ENCODE measurements at regions not wholly inside any gene's neighbourhood (a gene's known extent, or its start where the extent isn't known, plus 50 kb on each side); places are given as distances from the start of the nearest gene placed in this dataset.
A peak's percentile ranks its signal among the peaks of the same experiment; 100 is the strongest.

GRCh38 chr11:42013656-42014201 lies 554.3 kb upstream of the LRRC4C start:
- no peaks in the 10 kb centered on the region for H3K36me3 ChIP-seq (ENCODE audit: control insufficient read depth in 2 of 2, insufficient read depth in 2 of 2, low read length in 1 of 2)
- no peaks in the 10 kb centered on the region for H3K9me3 ChIP-seq (ENCODE audit: control insufficient read depth in 2 of 2, insufficient read depth in 1 of 2, low read length in 1 of 2)
- no peak overlapping the region for H3K4me3 ChIP-seq (ENCODE audit: low read length in 2 of 2)
- H3K27ac ChIP-seq (ENCODE audit: low read depth in 1 of 2, low read length in 1 of 2): no peak overlapping the region
- no peaks in the 10 kb centered on the region for H3K27me3 ChIP-seq (ENCODE audit: control insufficient read depth in 2 of 2, insufficient read depth in 1 of 2, low read length in 1 of 2)
- H3K4me1 ChIP-seq (ENCODE audit: control insufficient read depth in 2 of 2, insufficient read depth in 2 of 2, low read length in 2 of 2): no peaks in the 10 kb centered on the region
- no peak for DNase-seq (ENCODE audit: low read depth in 6 of 9, low spot score in 9 of 9)
- 85% methylated on average over 6 of the region's 6 CpGs for WGBS

- Histone ChIP-seq H3K4me3 (ENCODE audit: low read length in 2 of 2) (no peak overlapping the region), H3K27me3 (ENCODE audit: control insufficient read depth in 2 of 2, insufficient read depth in 1 of 2, low read length in 1 of 2) (no peaks in the 10 kb centered on the region), H3K36me3 (ENCODE audit: control insufficient read depth in 2 of 2, insufficient read depth in 2 of 2, low read length in 1 of 2) (no peaks in the 10 kb centered on the region), H3K27ac (ENCODE audit: low read depth in 1 of 2, low read length in 1 of 2) (no peak overlapping the region), H3K9me3 (ENCODE audit: control insufficient read depth in 2 of 2, insufficient read depth in 1 of 2, low read length in 1 of 2) (peaks cover 0 to 4% of the 10 kb centered on the region in 2 donors), H3K4me1 (ENCODE audit: control insufficient read depth in 2 of 2, insufficient read depth in 2 of 2, low read length in 2 of 2) (no peaks in the 10 kb centered on the region)
- DNase-seq (ENCODE audit: low read depth in 6 of 9, low spot score in 9 of 9): no peak
- WGBS: 94% methylated on average over 2 of the region's 2 CpGs
Observed at GRCh38 chr11:42021911-42022310, 562.5 kb upstream of the LRRC4C start.

GRCh38 chr11:42023267-42023666 lies 563.8 kb upstream of the LRRC4C start:
- no peaks in the 10 kb centered on the region for H3K4me1 ChIP-seq (ENCODE audit: control insufficient read depth in 2 of 2, insufficient read depth in 2 of 2, low read length in 2 of 2)
- peak overlapping the region in 1 of 2 donors; percentile 66 for H3K27ac ChIP-seq (ENCODE audit: low read depth in 1 of 2, low read length in 1 of 2)
- no peaks in the 10 kb centered on the region for H3K36me3 ChIP-seq (ENCODE audit: control insufficient read depth in 2 of 2, insufficient read depth in 2 of 2, low read length in 1 of 2)
- no peak overlapping the region for H3K4me3 ChIP-seq (ENCODE audit: low read length in 2 of 2)
- no peaks in the 10 kb centered on the region for H3K27me3 ChIP-seq (ENCODE audit: control insufficient read depth in 2 of 2, insufficient read depth in 1 of 2, low read length in 1 of 2)
- peaks cover 0 to 4% of the 10 kb centered on the region in 2 donors for H3K9me3 ChIP-seq (ENCODE audit: control insufficient read depth in 2 of 2, insufficient read depth in 1 of 2, low read length in 1 of 2)
- no peak for DNase-seq (ENCODE audit: low read depth in 6 of 9, low spot score in 9 of 9)

GRCh38 chr11:42025121-42025803 lies 565.8 kb upstream of the LRRC4C start:
- H3K36me3 ChIP-seq (ENCODE audit: control insufficient read depth in 2 of 2, insufficient read depth in 2 of 2, low read length in 1 of 2): no peaks in the 10 kb centered on the region
- WGBS: 90% methylated on average over 4 of the region's 4 CpGs
- H3K27ac ChIP-seq (ENCODE audit: low read depth in 1 of 2, low read length in 1 of 2): no peak overlapping the region
- no peak for DNase-seq (ENCODE audit: low read depth in 6 of 9, low spot score in 9 of 9)
- no peaks in the 10 kb centered on the region for H3K4me1 ChIP-seq (ENCODE audit: control insufficient read depth in 2 of 2, insufficient read depth in 2 of 2, low read length in 2 of 2)
- peaks cover 0 to 4% of the 10 kb centered on the region in 2 donors for H3K9me3 ChIP-seq (ENCODE audit: control insufficient read depth in 2 of 2, insufficient read depth in 1 of 2, low read length in 1 of 2)
- no peaks in the 10 kb centered on the region for H3K27me3 ChIP-seq (ENCODE audit: control insufficient read depth in 2 of 2, insufficient read depth in 1 of 2, low read length in 1 of 2)
- no peak overlapping the region for H3K4me3 ChIP-seq (ENCODE audit: low read length in 2 of 2)

- no peaks in the 10 kb centered on the region for H3K4me1 ChIP-seq (ENCODE audit: control insufficient read depth in 2 of 2, insufficient read depth in 2 of 2, low read length in 2 of 2)
- H3K27me3 ChIP-seq (ENCODE audit: control insufficient read depth in 2 of 2, insufficient read depth in 1 of 2, low read length in 1 of 2): no peaks in the 10 kb centered on the region
- H3K4me3 ChIP-seq (ENCODE audit: low read length in 2 of 2): no peak overlapping the region
- no peaks in the 10 kb centered on the region for H3K36me3 ChIP-seq (ENCODE audit: control insufficient read depth in 2 of 2, insufficient read depth in 2 of 2, low read length in 1 of 2)
- H3K9me3 ChIP-seq (ENCODE audit: control insufficient read depth in 2 of 2, insufficient read depth in 1 of 2, low read length in 1 of 2): no peaks in the 10 kb centered on the region
- DNase-seq (ENCODE audit: low read depth in 6 of 9, low spot score in 9 of 9): no peak
- no peak overlapping the region for H3K27ac ChIP-seq (ENCODE audit: low read depth in 1 of 2, low read length in 1 of 2)
Observed at GRCh38 chr11:42034826-42035225, 575.4 kb upstream of the LRRC4C start.

- Histone ChIP-seq H3K27ac (ENCODE audit: low read depth in 1 of 2, low read length in 1 of 2) (no peak overlapping the region), H3K4me3 (ENCODE audit: low read length in 2 of 2) (no peak overlapping the region), H3K4me1 (ENCODE audit: control insufficient read depth in 2 of 2, insufficient read depth in 2 of 2, low read length in 2 of 2) (no peaks in the 10 kb centered on the region), H3K27me3 (ENCODE audit: control insufficient read depth in 2 of 2, insufficient read depth in 1 of 2, low read length in 1 of 2) (no peaks in the 10 kb centered on the region), H3K36me3 (ENCODE audit: control insufficient read depth in 2 of 2, insufficient read depth in 2 of 2, low read length in 1 of 2) (no peaks in the 10 kb centered on the region), H3K9me3 (ENCODE audit: control insufficient read depth in 2 of 2, insufficient read depth in 1 of 2, low read length in 1 of 2) (no peaks in the 10 kb centered on the region)
- no peak for DNase-seq (ENCODE audit: low read depth in 6 of 9, low spot score in 9 of 9)
- 89% methylated on average over 2 of the region's 2 CpGs for WGBS
Observed at GRCh38 chr11:42036201-42036600, 576.7 kb upstream of the LRRC4C start.

GRCh38 chr11:42043312-42043711 lies 583.9 kb upstream of the LRRC4C start:
- Histone ChIP-seq H3K4me3 (ENCODE audit: low read length in 2 of 2) (no peak overlapping the region), H3K27me3 (ENCODE audit: control insufficient read depth in 2 of 2, insufficient read depth in 1 of 2, low read length in 1 of 2) (no peaks in the 10 kb centered on the region), H3K27ac (ENCODE audit: low read depth in 1 of 2, low read length in 1 of 2) (no peak overlapping the region)

GRCh38 chr11:42047637-42048555 lies 588.4 kb upstream of the LRRC4C start:
- Histone ChIP-seq H3K4me1 (ENCODE audit: control insufficient read depth in 2 of 2, insufficient read depth in 2 of 2, low read length in 2 of 2) (no peaks in the 10 kb centered on the region), H3K9me3 (ENCODE audit: control insufficient read depth in 2 of 2, insufficient read depth in 1 of 2, low read length in 1 of 2) (peaks cover 1 to 4% of the 10 kb centered on the region in 2 donors), H3K4me3 (ENCODE audit: low read length in 2 of 2) (no peak overlapping the region), H3K27me3 (ENCODE audit: control insufficient read depth in 2 of 2, insufficient read depth in 1 of 2, low read length in 1 of 2) (no peaks in the 10 kb centered on the region), H3K27ac (ENCODE audit: low read depth in 1 of 2, low read length in 1 of 2) (no peak overlapping the region), H3K36me3 (ENCODE audit: control insufficient read depth in 2 of 2, insufficient read depth in 2 of 2, low read length in 1 of 2) (no peaks in the 10 kb centered on the region)
- no peak for DNase-seq (ENCODE audit: low read depth in 6 of 9, low spot score in 9 of 9)
- 95% methylated on average over 2 of the region's 2 CpGs for WGBS

More at GRCh38 chr11:42043312-42043711, 583.9 kb upstream of the LRRC4C start:
- no peaks in the 10 kb centered on the region for H3K4me1 ChIP-seq (ENCODE audit: control insufficient read depth in 2 of 2, insufficient read depth in 2 of 2, low read length in 2 of 2)
- no peaks in the 10 kb centered on the region for H3K36me3 ChIP-seq (ENCODE audit: control insufficient read depth in 2 of 2, insufficient read depth in 2 of 2, low read length in 1 of 2)
- peaks cover 0 to 4% of the 10 kb centered on the region in 2 donors for H3K9me3 ChIP-seq (ENCODE audit: control insufficient read depth in 2 of 2, insufficient read depth in 1 of 2, low read length in 1 of 2)
- no peak for DNase-seq (ENCODE audit: low read depth in 6 of 9, low spot score in 9 of 9)

GRCh38 chr11:42049186-42049585 lies 589.7 kb upstream of the LRRC4C start:
- no peaks in the 10 kb centered on the region for H3K36me3 ChIP-seq (ENCODE audit: control insufficient read depth in 2 of 2, insufficient read depth in 2 of 2, low read length in 1 of 2)
- no peaks in the 10 kb centered on the region for H3K4me1 ChIP-seq (ENCODE audit: control insufficient read depth in 2 of 2, insufficient read depth in 2 of 2, low read length in 2 of 2)
- H3K4me3 ChIP-seq (ENCODE audit: low read length in 2 of 2): no peak overlapping the region
- 46% methylated on average over 1 of the region's 1 CpG for WGBS
- H3K27ac ChIP-seq (ENCODE audit: low read depth in 1 of 2, low read length in 1 of 2): no peak overlapping the region
- DNase-seq (ENCODE audit: low read depth in 6 of 9, low spot score in 9 of 9): no peak
- no peaks in the 10 kb centered on the region for H3K27me3 ChIP-seq (ENCODE audit: control insufficient read depth in 2 of 2, insufficient read depth in 1 of 2, low read length in 1 of 2)
- peaks cover 1 to 4% of the 10 kb centered on the region in 2 donors for H3K9me3 ChIP-seq (ENCODE audit: control insufficient read depth in 2 of 2, insufficient read depth in 1 of 2, low read length in 1 of 2)
